SK-N-SH treated with all-trans-retinoic acid at 6 μM for 48 hours (cell line): ENCODE measurements at regions not wholly inside any gene's neighbourhood (a gene's known extent, or its start where the extent isn't known, plus 50 kb on each side); places are given as distances from the start of the nearest gene placed in this dataset.

Experiments
- ATAC-seq: fragments of 200-7000 bp; cut with Tn5 transposase; 3 replicates; pipeline ENCODE4 v1.9.1; 2020; ENCODE audit warnings: mild to moderate bottlenecking, moderate library complexity
- BACH2 ChIP-seq: fragments of 250-450 bp; sonication (Bioruptor Pico); IDR thresholded peaks from 2 replicates; pipeline ENCODE4 v1.9.0; 2021; ENCODE audit warnings: mild to moderate bottlenecking, borderline replicate concordance
- CSDC2 ChIP-seq: fragments of 250-450 bp; sonication (Bioruptor Pico); IDR thresholded peaks from 2 replicates; pipeline ENCODE4 v1.5.0; 2020; ENCODE audit warnings: mild to moderate bottlenecking, moderate library complexity
- ESRRG ChIP-seq: fragments of 250-450 bp; sonication (Bioruptor Pico); IDR thresholded peaks from 2 replicates; pipeline ENCODE4 v1.6.1; 2021; ENCODE audit warnings: mild to moderate bottlenecking
- ISL1 ChIP-seq: fragments of 250-450 bp; sonication (Bioruptor Pico); IDR thresholded peaks from 2 replicates; pipeline ENCODE4 v2.1.2; 2022; ENCODE audit warnings: mild to moderate bottlenecking, moderate library complexity
- OSR1 ChIP-seq: fragments of 250-450 bp; sonication (Bioruptor Pico); IDR thresholded peaks from 2 replicates; pipeline ENCODE4 v1.8.0; 2022; ENCODE audit warnings: moderate library complexity, mild to moderate bottlenecking, inconsistent platforms
- PPARA ChIP-seq: fragments of 250-450 bp; sonication (Bioruptor Pico); IDR thresholded peaks from 2 replicates; pipeline ENCODE4 v1.5.0; 2020; ENCODE audit warnings: mild to moderate bottlenecking, borderline replicate concordance
- RARB ChIP-seq: fragments of 250-450 bp; sonication (Bioruptor Pico); IDR thresholded peaks from 2 replicates; pipeline ENCODE4 v1.8.0; 2021; ENCODE audit warnings: mild to moderate bottlenecking, moderate library complexity
- SNAI2 ChIP-seq: fragments of 250-450 bp; sonication (Bioruptor Pico); IDR thresholded peaks from 2 replicates; pipeline ENCODE4 v1.5.0; 2020; ENCODE audit warnings: mild to moderate bottlenecking, moderate library complexity
- TCF4 ChIP-seq: fragments of 250-450 bp; sonication (Bioruptor Pico); IDR thresholded peaks from 2 replicates; pipeline ENCODE4 v1.8.0; 2021; ENCODE audit warnings: mild to moderate bottlenecking, moderate library complexity, borderline replicate concordance
- TOX ChIP-seq: fragments of 250-450 bp; sonication (Bioruptor Pico); IDR thresholded peaks from 2 replicates; pipeline ENCODE4 v1.8.0; 2021; ENCODE audit warnings: mild to moderate bottlenecking, moderate library complexity, borderline replicate concordance
- ZFP3 ChIP-seq: fragments of 250-450 bp; sonication (Bioruptor Pico); IDR thresholded peaks from 2 replicates; pipeline ENCODE4 v1.5.0; 2020; ENCODE audit warnings: mild to moderate bottlenecking, moderate library complexity
- ZFP30 ChIP-seq: fragments of 450-650 bp; formaldehyde crosslinking; IDR thresholded peaks from 2 replicates; pipeline ENCODE4 v1.5.0; 2022; ENCODE audit warnings: mild to moderate bottlenecking, moderate library complexity
- ZNF70 ChIP-seq: fragments of 450-650 bp; formaldehyde crosslinking; IDR thresholded peaks from 2 replicates; pipeline ENCODE4 v1.5.0; 2020; ENCODE audit warnings: mild to moderate bottlenecking, moderate library complexity
- ZNF8 ChIP-seq: fragments of 450-650 bp; formaldehyde crosslinking; IDR thresholded peaks from 2 replicates; pipeline ENCODE4 v1.5.0; 2020; ENCODE audit warnings: mild to moderate bottlenecking, moderate library complexity
- TF ChIP-seq, protein P1 (sequence below): fragments of 250-450 bp; sonication (Bioruptor Pico); IDR thresholded peaks from 2 replicates; pipeline ENCODE4 v1.5.1; 2021; ENCODE audit warnings: mild to moderate bottlenecking, moderate library complexity
- TF ChIP-seq, protein P2 (sequence below): fragments of 250-450 bp; sonication (Bioruptor Pico); IDR thresholded peaks from 2 replicates; pipeline ENCODE4 v1.5.0; 2020; ENCODE audit warnings: mild to moderate bottlenecking, moderate library complexity
- TF ChIP-seq, protein P3 (sequence below): fragments of 250-450 bp; sonication (Bioruptor Pico); IDR thresholded peaks from 2 replicates; pipeline ENCODE4 v1.8.0; 2020; ENCODE audit warnings: mild to moderate bottlenecking, moderate library complexity, borderline replicate concordance
- TF ChIP-seq, protein P4 (sequence below): fragments of 250-450 bp; sonication (Bioruptor Pico); IDR thresholded peaks from 2 replicates; pipeline ENCODE4 v1.8.0; 2021; ENCODE audit warnings: low read depth, mild to moderate bottlenecking, moderate library complexity, borderline replicate concordance
- TF ChIP-seq, protein P5 (sequence below): fragments of 250-450 bp; sonication (Bioruptor Pico); IDR thresholded peaks from 2 replicates; pipeline ENCODE4 v1.5.1; 2020; ENCODE audit warnings: low read depth, mild to moderate bottlenecking, moderate library complexity

DNA sequence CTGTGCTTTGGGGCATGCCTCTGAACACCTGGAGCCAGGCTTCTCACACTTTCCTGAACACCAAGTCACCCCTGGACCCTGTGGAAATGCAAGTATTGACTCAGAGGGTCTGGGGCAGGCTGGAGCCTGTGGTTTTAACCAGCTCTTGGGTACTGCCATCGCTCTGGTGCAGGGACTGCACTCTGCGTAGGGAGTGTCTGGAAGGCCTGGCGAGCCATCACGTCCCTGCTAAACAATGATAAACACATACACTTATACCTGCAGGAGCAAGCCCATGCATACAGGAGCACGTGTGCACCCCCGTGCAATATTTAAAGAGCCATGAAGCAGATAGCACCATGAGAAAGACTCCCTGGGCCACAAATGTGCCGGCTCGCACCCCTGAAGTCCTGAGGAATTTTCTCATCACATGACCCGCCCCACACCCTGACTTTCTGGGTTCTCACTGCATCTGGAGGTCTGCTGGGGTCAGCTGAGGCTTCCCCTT, 267.7 kb downstream of the GADD45G start:
- ATAC-seq: no peak
- TF ChIP-seq ZNF8 (CRISPR knock-in tag) (no peak), TOX (CRISPR knock-in tag) (no peak), BACH2 (CRISPR knock-in tag) (no peak), ZFP30 (CRISPR knock-in tag) (no peak), ISL1 (CRISPR knock-in tag) (no peak), TCF4 (CRISPR knock-in tag) (no peak), ZFP3 (CRISPR knock-in tag) (no peak), ZNF70 (CRISPR knock-in tag) (no peak), CSDC2 (CRISPR knock-in tag) (no peak), ESRRG (CRISPR knock-in tag) (no peak), RARB (CRISPR knock-in tag) (no peak)
- TF ChIP-seq, protein P1, sequence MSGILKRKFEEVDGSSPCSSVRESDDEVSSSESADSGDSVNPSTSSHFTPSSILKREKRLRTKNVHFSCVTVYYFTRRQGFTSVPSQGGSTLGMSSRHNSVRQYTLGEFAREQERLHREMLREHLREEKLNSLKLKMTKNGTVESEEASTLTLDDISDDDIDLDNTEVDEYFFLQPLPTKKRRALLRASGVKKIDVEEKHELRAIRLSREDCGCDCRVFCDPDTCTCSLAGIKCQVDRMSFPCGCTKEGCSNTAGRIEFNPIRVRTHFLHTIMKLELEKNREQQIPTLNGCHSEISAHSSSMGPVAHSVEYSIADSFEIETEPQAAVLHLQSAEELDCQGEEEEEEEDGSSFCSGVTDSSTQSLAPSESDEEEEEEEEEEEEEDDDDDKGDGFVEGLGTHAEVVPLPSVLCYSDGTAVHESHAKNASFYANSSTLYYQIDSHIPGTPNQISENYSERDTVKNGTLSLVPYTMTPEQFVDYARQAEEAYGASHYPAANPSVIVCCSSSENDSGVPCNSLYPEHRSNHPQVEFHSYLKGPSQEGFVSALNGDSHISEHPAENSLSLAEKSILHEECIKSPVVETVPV: no peak
- TF ChIP-seq, protein P2, sequence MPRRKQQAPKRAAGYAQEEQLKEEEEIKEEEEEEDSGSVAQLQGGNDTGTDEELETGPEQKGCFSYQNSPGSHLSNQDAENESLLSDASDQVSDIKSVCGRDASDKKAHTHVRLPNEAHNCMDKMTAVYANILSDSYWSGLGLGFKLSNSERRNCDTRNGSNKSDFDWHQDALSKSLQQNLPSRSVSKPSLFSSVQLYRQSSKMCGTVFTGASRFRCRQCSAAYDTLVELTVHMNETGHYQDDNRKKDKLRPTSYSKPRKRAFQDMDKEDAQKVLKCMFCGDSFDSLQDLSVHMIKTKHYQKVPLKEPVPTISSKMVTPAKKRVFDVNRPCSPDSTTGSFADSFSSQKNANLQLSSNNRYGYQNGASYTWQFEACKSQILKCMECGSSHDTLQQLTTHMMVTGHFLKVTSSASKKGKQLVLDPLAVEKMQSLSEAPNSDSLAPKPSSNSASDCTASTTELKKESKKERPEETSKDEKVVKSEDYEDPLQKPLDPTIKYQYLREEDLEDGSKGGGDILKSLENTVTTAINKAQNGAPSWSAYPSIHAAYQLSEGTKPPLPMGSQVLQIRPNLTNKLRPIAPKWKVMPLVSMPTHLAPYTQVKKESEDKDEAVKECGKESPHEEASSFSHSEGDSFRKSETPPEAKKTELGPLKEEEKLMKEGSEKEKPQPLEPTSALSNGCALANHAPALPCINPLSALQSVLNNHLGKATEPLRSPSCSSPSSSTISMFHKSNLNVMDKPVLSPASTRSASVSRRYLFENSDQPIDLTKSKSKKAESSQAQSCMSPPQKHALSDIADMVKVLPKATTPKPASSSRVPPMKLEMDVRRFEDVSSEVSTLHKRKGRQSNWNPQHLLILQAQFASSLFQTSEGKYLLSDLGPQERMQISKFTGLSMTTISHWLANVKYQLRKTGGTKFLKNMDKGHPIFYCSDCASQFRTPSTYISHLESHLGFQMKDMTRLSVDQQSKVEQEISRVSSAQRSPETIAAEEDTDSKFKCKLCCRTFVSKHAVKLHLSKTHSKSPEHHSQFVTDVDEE (CRISPR knock-in tag): no peak
- TF ChIP-seq, protein P3, sequence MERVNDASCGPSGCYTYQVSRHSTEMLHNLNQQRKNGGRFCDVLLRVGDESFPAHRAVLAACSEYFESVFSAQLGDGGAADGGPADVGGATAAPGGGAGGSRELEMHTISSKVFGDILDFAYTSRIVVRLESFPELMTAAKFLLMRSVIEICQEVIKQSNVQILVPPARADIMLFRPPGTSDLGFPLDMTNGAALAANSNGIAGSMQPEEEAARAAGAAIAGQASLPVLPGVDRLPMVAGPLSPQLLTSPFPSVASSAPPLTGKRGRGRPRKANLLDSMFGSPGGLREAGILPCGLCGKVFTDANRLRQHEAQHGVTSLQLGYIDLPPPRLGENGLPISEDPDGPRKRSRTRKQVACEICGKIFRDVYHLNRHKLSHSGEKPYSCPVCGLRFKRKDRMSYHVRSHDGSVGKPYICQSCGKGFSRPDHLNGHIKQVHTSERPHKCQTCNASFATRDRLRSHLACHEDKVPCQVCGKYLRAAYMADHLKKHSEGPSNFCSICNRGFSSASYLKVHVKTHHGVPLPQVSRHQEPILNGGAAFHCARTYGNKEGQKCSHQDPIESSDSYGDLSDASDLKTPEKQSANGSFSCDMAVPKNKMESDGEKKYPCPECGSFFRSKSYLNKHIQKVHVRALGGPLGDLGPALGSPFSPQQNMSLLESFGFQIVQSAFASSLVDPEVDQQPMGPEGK (CRISPR knock-in tag): no peak
- TF ChIP-seq, protein P4, sequence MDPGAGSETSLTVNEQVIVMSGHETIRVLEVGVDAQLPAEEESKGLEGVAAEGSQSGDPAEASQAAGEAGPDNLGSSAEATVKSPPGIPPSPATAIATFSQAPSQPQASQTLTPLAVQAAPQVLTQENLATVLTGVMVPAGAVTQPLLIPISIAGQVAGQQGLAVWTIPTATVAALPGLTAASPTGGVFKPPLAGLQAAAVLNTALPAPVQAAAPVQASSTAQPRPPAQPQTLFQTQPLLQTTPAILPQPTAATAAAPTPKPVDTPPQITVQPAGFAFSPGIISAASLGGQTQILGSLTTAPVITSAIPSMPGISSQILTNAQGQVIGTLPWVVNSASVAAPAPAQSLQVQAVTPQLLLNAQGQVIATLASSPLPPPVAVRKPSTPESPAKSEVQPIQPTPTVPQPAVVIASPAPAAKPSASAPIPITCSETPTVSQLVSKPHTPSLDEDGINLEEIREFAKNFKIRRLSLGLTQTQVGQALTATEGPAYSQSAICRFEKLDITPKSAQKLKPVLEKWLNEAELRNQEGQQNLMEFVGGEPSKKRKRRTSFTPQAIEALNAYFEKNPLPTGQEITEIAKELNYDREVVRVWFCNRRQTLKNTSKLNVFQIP (CRISPR knock-in tag): no peak
- TF ChIP-seq, protein P5, sequence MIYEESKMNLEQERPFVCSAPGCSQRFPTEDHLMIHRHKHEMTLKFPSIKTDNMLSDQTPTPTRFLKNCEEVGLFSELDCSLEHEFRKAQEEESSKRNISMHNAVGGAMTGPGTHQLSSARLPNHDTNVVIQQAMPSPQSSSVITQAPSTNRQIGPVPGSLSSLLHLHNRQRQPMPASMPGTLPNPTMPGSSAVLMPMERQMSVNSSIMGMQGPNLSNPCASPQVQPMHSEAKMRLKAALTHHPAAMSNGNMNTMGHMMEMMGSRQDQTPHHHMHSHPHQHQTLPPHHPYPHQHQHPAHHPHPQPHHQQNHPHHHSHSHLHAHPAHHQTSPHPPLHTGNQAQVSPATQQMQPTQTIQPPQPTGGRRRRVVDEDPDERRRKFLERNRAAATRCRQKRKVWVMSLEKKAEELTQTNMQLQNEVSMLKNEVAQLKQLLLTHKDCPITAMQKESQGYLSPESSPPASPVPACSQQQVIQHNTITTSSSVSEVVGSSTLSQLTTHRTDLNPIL (CRISPR knock-in tag): no peak

DNA sequence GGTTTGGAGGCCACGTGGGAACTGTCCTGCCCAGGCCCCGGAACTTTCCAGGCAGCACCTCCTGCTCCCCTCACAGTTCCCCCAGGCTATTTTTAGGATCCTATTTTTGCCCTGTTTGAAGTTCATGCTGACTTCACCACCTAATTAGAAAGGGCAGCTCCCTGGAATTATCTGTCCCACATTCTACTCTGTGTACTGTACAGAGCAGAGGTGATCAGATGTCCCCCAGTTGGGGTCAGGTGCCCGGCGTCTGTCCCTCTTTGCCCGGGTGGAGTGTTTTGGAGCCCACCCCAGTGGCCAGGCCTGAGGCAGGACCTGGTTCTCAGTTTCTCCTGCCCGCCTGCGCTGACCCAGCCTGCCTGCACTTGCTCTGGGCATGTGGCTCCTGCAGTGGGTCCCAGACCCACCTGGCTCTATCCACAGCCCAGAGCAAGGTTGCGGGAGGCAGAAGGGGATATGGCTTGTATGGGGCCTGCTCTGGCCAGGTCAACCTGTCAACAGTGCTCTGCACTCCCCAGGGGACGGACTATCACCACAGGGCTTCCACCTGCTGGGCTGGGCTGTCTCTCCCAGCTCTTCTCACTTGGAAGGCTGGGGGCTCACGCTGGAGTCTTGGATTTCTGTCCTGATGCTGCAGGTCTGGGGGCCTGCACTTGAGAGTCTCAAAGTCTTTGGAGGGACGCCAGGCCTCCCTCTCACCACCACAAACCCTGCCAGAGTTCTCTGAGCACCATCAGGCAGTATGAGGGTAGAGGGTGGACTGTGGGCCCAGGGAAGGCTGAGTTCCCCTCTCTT, 268.3 kb downstream of the GADD45G start:
- TF ChIP-seq ESRRG (CRISPR knock-in tag): no peak
- TF ChIP-seq OSR1 (CRISPR knock-in tag): no peak
- TF ChIP-seq SNAI2 (CRISPR knock-in tag): no peak
- no peak for TF ChIP-seq PPARA
- TF ChIP-seq, protein P3 (CRISPR knock-in tag): no peak
- TF ChIP-seq, protein P4 (CRISPR knock-in tag): no peak
- TF ChIP-seq, protein P2 (CRISPR knock-in tag): no peak
- ATAC-seq: no peak
